ENCODE measurements at regions not wholly inside any gene's neighbourhood (a gene's known extent, or its start where the extent isn't known, plus 50 kb on each side); places are given as distances from the start of the nearest gene placed in this dataset.

DNA sequence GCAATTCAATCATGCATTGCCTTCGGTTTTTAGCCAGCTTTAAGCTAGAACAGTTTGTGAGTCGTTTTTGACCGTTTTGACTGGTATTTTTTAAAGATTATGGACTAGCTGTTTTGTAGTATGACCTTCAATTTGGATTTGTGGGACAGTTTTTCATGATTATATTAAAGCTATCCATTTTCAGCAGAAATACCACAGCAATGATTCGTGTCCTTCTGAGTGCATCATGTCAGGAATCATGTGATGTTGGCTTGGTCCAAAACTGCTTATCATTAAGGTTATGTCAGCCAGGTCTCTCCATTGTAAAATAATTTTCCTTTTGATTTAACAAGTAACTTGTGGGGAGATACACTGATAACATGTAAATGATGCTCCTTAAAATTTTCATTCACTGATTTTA is 229.0 kb downstream of the POSTN start:
- H3K9me3 ChIP-seq = no peaks in the 10 kb centered on the region
- H3K4me3 ChIP-seq = no peak overlapping the region
- intact Hi-C loops (cut with DNase I) = no loop called here
- no peaks in the 10 kb centered on the region for H3K4me1 ChIP-seq (ENCODE audit: insufficient read depth)
- H3K27me3 ChIP-seq = peaks cover 2% of the 10 kb centered on the region
- no peak overlapping the region for H3K27ac ChIP-seq
- DNase-seq = no peak
- H3K36me3 ChIP-seq = no peaks in the 10 kb centered on the region
- 10 to 36% (median 17%) methylated on average over 4 of the region's 4 CpGs for WGBS, 3 donors
- TF ChIP-seq EP300 (IDR thresholded peaks at IDR 0.05) = no peak
- TF ChIP-seq POLR2A (IDR thresholded peaks at IDR 0.05) = no peak

DNA sequence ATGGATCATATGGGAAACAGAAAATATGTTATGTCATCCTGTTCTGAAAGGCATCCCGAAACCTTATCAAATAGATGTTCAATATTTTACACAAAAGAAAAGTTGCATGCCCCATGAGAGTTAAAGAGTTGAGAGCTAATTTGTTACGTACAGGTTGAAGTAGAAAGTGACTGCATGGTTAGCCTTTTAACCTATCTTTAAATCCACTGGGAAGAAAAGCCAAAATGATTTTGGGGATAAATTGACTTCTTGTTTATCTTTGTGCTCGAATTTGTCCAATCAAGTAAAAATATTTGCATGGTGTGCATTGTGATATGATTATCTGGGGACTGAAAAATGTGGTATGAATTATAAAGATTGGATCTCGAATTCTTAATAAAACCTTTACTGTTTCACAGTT is 230.1 kb downstream of the POSTN start:
- H3K4me3 ChIP-seq = no peak overlapping the region
- 65 to 70% (median 68%) methylated on average over 4 of the region's 4 CpGs for WGBS, 3 donors
- intact Hi-C loops (cut with DNase I) = no loop called here
- no peak overlapping the region for H3K27ac ChIP-seq
- no peaks in the 10 kb centered on the region for H3K9me3 ChIP-seq
- no peak for DNase-seq
- no peaks in the 10 kb centered on the region for H3K4me1 ChIP-seq (ENCODE audit: insufficient read depth)
- H3K27me3 ChIP-seq = peaks cover 2% of the 10 kb centered on the region
- TF ChIP-seq POLR2A (IDR thresholded peaks at IDR 0.05) = no peak
- TF ChIP-seq EP300 (IDR thresholded peaks at IDR 0.05) = no peak
- TF ChIP-seq, protein P1, sequence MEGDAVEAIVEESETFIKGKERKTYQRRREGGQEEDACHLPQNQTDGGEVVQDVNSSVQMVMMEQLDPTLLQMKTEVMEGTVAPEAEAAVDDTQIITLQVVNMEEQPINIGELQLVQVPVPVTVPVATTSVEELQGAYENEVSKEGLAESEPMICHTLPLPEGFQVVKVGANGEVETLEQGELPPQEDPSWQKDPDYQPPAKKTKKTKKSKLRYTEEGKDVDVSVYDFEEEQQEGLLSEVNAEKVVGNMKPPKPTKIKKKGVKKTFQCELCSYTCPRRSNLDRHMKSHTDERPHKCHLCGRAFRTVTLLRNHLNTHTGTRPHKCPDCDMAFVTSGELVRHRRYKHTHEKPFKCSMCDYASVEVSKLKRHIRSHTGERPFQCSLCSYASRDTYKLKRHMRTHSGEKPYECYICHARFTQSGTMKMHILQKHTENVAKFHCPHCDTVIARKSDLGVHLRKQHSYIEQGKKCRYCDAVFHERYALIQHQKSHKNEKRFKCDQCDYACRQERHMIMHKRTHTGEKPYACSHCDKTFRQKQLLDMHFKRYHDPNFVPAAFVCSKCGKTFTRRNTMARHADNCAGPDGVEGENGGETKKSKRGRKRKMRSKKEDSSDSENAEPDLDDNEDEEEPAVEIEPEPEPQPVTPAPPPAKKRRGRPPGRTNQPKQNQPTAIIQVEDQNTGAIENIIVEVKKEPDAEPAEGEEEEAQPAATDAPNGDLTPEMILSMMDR (IDR thresholded peaks at IDR 0.05) = no peak
- no peaks in the 10 kb centered on the region for H3K36me3 ChIP-seq

DNA sequence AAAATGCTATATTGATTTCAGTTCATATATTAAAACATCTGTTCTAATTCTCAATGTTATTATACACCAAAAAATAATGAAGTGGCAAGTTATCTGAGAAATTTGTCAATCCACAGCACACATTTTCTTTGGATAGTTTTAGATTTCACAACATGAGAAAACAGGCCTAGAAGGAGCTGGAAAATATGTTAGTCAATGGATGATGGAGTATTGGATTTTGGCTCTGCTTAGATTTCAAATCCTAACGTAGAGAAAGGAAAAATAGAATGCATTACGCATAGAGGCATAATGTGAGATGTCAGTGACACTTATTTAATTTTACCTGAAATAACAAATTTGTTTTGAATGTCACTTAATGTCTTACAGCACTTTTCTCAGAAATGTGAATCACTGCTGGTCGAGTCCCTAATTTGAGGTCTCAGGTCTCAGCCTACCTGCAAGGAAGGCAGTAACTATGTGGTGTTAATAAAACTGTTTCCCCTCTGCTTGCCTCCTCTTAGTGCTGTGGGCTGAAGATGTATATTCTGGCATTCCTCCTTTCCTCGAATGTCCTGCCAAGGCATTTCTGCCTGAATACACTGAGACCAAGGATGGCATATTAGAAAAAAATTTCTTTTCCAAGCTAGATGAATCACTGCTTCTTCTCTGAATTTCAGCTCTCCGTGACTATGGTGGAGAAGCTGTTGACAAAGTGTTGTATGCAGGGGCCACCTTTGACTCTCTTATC is 232.4 kb downstream of the POSTN start:
- no peak for TF ChIP-seq POLR2A (IDR thresholded peaks at IDR 0.05)
- no peak for TF ChIP-seq EP300 (IDR thresholded peaks at IDR 0.05)
- TF ChIP-seq, protein P1 (IDR thresholded peaks at IDR 0.05) = no peak
- Histone ChIP-seq H3K36me3 (no peaks in the 10 kb centered on the region), H3K27ac (no peak overlapping the region), H3K27me3 (no peaks in the 10 kb centered on the region), H3K9me3 (no peaks in the 10 kb centered on the region), H3K4me3 (no peak overlapping the region), H3K4me1 (ENCODE audit: insufficient read depth) (no peaks in the 10 kb centered on the region)
- DNase-seq = no peak
- intact Hi-C loops (cut with DNase I) = no loop called here
- WGBS, 3 donors = 86 to 91% (median 87%) methylated on average over 5 of the region's 5 CpGs

DNA sequence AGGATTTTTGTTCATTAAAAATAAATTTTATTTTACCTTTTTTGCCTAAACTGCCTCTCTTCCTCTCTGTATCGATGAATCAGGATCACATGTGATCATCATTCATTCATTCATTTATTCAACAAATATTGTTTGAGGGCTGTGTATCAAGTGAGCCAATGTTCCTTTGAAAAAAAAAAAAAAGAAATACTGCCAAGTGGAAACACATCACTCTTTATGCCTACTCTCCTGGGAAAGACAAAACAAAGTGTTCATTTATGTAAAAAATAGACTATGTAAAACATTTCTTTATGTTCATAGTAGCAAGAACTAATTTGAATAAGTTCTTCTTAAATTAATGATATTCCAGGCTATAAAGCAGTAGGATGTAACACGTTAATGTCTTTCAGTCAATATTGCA is 233.1 kb downstream of the POSTN start:
- Histone ChIP-seq H3K4me3 (no peak overlapping the region), H3K27me3 (no peaks in the 10 kb centered on the region), H3K27ac (no peak overlapping the region), H3K36me3 (no peaks in the 10 kb centered on the region), H3K9me3 (no peaks in the 10 kb centered on the region), H3K4me1 (ENCODE audit: insufficient read depth) (no peaks in the 10 kb centered on the region)
- TF ChIP-seq, protein P1 (IDR thresholded peaks at IDR 0.05) = no peak
- TF ChIP-seq EP300 (IDR thresholded peaks at IDR 0.05) = no peak
- TF ChIP-seq POLR2A (IDR thresholded peaks at IDR 0.05) = no peak
- WGBS, 3 donors = 88 to 92% (median 92%) methylated on average over 2 of the region's 2 CpGs
- intact Hi-C loops (cut with DNase I) = no loop called here
- no peak for DNase-seq

DNA sequence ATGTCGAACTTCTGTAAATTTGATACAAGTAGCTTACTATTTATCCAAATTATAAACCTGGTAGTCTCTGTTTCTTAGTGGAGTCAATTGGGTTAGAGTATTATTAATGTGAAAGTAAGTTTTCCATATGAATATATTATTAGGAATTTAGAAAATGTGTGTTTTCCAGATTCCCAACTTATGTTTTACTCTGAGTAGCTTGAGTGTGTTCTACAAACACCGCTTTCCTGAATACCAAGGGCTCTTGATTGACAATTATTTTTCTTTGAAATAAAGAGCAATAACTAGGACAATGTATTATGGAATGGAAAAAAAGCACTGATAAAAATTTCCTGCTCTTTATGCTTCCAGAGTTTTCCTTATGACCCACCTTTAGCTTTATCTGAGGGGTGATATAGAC is 233.6 kb downstream of the POSTN start:
- Histone ChIP-seq H3K4me1 (ENCODE audit: insufficient read depth) (no peaks in the 10 kb centered on the region), H3K36me3 (no peaks in the 10 kb centered on the region), H3K27me3 (no peaks in the 10 kb centered on the region), H3K4me3 (no peak overlapping the region), H3K27ac (no peak overlapping the region), H3K9me3 (no peaks in the 10 kb centered on the region)
- TF ChIP-seq, protein P1 (IDR thresholded peaks at IDR 0.05) = no peak
- no peak for TF ChIP-seq EP300 (IDR thresholded peaks at IDR 0.05)
- TF ChIP-seq POLR2A (IDR thresholded peaks at IDR 0.05) = no peak
- WGBS, 3 donors = 74 to 79% (median 78%) methylated on average over 2 of the region's 2 CpGs
- intact Hi-C loops (cut with DNase I) = no loop called here
- no peak for DNase-seq
